Upper lobe of left lung (tissue), 6 donors: ENCODE measurements at regions not wholly inside any gene's neighbourhood (a gene's known extent, or its start where the extent isn't known, plus 50 kb on each side); places are given as distances from the start of the nearest gene placed in this dataset.

ENCODE experiments used
- ATAC-seq, 2 donors: fragments of 200-7000 bp; cut with Tn5 transposase; one replicate each; pipeline ENCODE4 v1.9.1; 2022; ENCODE audit warnings: mild to moderate bottlenecking in 2 of 2, moderate library complexity in 2 of 2; ENCODE audit not compliant: low FRiP score in 2 of 2
- DNase-seq, 2 donors: peaks; one replicate each; pipeline ENCODE4 v3.0.0-alpha.2; 2019 to 2020
- H3K27ac ChIP-seq, 4 donors: fragments of 200-600 bp; sonication (generic); one replicate each; pipeline ENCODE4 v1.5.1; 2016 to 2019
- H3K27me3 ChIP-seq, 4 donors: fragments of 200-600 bp; sonication (generic); one replicate each; pipeline ENCODE4 v1.5.1; 2017 to 2019
- H3K36me3 ChIP-seq, 4 donors: fragments of 200-600 bp; sonication (generic); one replicate each; pipeline ENCODE4 v1.5.1; 2016 to 2019
- H3K4me1 ChIP-seq, 4 donors: fragments of 200-600 bp; sonication (generic); one replicate each; pipeline ENCODE4 v1.5.1; 2018 to 2019
- H3K4me3 ChIP-seq, 4 donors: fragments of 200-600 bp; sonication (generic); one replicate each; pipeline ENCODE4 v1.5.1; 2017 to 2019; ENCODE audit warnings: mild to moderate bottlenecking in 2 of 4, moderate library complexity in 1 of 4
- H3K9me3 ChIP-seq, 4 donors: fragments of 200-600 bp; sonication (generic); one replicate each; pipeline ENCODE4 v1.5.1; 2018 to 2019
- EP300 ChIP-seq, 4 donors: sonication (generic); formaldehyde crosslinking; IDR thresholded peaks; one replicate each; pipeline ENCODE4 v1.5.1; 2017; ENCODE audit warnings: antibody characterized with exemption in 4 of 4, control low read depth in 2 of 4
- POLR2A ChIP-seq, 4 donors: fragments of 450-650 bp; IDR thresholded peaks; one replicate each; pipeline ENCODE4 v1.5.1; 2016 to 2017; ENCODE audit warnings: antibody characterized with exemption in 4 of 4, mild to moderate bottlenecking in 2 of 4
- POLR2AphosphoS5 ChIP-seq, 2 donors: sonication (generic); formaldehyde crosslinking; IDR thresholded peaks; one replicate each; pipeline ENCODE4 v1.5.1; 2017; ENCODE audit warnings: antibody characterized with exemption in 2 of 2
- WGBS, 2 donors: methylation state at CpG; one replicate each; pipeline ENCODE4 v1.1.5; 2017 to 2018; 5-methylcytosine and 5-hydroxymethylcytosine counted together
- TF ChIP-seq, protein P1 (sequence below), 6 experiments: fragments of 450-650 bp in 4 of 6; fragments of 200-600 bp in 2 of 6; sonication (generic) in 2 of 6; IDR thresholded peaks; one replicate each; pipeline ENCODE4 v1.5.1; 2016 to 2019; ENCODE audit warnings: antibody characterized with exemption in 6 of 6
- donor health status: DM: no; HTN: no; CAD: no; lungs with moderate emphysema.
- donor health status: DM: no; HTN: yes; CAD: no; lungs with severe emphysema.

DNA sequence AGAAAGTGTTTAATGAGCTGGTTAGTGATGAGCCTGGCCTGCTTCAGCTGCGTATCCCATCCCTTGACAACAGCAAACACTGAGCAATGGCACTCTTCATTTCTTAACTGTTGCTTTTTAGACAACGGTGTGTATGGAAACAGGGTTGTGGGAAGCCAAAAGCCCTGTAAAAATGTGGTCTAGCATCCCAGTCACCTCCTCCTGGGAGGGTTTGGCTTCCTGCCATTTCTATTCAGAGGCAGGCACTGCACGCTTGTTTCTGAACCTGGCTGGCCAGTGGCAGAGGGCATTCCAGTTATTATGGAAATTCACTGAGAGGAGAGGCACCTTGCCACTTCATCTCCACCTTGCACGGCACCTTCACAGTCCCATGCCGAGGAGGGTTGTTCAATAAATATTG lies 123.0 kb upstream of the ADARB2 start:
- TF ChIP-seq POLR2A (IDR thresholded peaks at IDR 0.05) (no peak), EP300 (IDR thresholded peaks at IDR 0.05) (no peak), POLR2AphosphoS5 (IDR thresholded peaks at IDR 0.05) (no peak)
- TF ChIP-seq, protein P1, sequence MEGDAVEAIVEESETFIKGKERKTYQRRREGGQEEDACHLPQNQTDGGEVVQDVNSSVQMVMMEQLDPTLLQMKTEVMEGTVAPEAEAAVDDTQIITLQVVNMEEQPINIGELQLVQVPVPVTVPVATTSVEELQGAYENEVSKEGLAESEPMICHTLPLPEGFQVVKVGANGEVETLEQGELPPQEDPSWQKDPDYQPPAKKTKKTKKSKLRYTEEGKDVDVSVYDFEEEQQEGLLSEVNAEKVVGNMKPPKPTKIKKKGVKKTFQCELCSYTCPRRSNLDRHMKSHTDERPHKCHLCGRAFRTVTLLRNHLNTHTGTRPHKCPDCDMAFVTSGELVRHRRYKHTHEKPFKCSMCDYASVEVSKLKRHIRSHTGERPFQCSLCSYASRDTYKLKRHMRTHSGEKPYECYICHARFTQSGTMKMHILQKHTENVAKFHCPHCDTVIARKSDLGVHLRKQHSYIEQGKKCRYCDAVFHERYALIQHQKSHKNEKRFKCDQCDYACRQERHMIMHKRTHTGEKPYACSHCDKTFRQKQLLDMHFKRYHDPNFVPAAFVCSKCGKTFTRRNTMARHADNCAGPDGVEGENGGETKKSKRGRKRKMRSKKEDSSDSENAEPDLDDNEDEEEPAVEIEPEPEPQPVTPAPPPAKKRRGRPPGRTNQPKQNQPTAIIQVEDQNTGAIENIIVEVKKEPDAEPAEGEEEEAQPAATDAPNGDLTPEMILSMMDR (IDR thresholded peaks at IDR 0.05), result no peak
- Histone ChIP-seq H3K4me3 (no peak overlapping the region), H3K4me1 (no peaks in the 10 kb centered on the region), H3K9me3 (peaks cover 0 to 4% (median 0%) of the 10 kb centered on the region in 4 donors), H3K36me3 (no peaks in the 10 kb centered on the region), H3K27me3 (no peaks in the 10 kb centered on the region), H3K27ac (no peak overlapping the region)
- no peak for DNase-seq
- 59 to 80% methylated on average over 5 of the region's 5 CpGs for WGBS, 2 donors
- ATAC-seq, result no peak

DNA sequence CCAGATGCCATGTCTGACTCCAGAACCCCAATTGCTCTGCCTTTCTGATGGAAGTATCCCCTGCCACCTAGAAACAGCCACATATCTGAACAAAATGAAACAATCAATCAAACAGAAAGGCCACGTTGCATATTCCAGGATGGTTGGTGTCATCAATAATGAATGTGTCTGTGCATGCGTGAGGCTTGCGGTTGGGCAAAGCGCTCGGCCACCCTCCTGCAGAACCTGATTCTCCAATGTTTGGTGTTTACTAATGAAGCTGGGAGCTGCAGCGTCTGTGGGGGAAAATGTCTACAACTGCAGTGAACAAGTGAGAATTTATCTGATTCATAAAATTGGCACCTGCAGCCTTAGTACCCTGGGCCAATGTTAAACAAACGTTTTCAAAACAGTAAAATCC lies 121.2 kb upstream of the ADARB2 start:
- Histone ChIP-seq H3K27ac (no peak overlapping the region), H3K4me3 (no peak overlapping the region), H3K9me3 (no peaks in the 10 kb centered on the region), H3K27me3 (no peaks in the 10 kb centered on the region), H3K36me3 (no peaks in the 10 kb centered on the region), H3K4me1 (no peaks in the 10 kb centered on the region)
- ATAC-seq (no peak), DNase-seq (no peak)
- TF ChIP-seq POLR2AphosphoS5 (IDR thresholded peaks at IDR 0.05) (no peak), EP300 (IDR thresholded peaks at IDR 0.05) (no peak), POLR2A (IDR thresholded peaks at IDR 0.05) (no peak)
- TF ChIP-seq, protein P1 (IDR thresholded peaks at IDR 0.05), result no peak
- WGBS, 2 donors, result 49 to 57% methylated on average over 7 of the region's 7 CpGs

DNA sequence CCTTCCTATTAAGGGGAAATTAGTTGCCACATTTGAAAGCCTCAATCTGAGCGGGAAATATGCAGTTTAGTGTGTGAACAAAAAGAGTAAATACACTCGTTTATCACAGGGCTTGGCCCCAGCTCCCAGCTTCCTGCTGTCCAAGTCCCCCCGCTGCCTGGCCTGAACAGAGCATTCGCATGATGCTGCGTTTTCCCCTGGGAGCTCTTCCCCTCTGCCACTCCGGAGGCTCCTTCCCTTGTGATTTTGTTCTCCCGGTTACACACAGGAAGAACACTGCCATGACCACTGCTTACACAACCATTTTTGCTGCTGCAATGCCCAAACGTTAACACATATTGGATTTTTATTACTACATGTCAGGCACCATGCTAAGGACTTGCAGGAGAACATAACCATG lies 120.7 kb upstream of the ADARB2 start:
- ATAC-seq (no peak), DNase-seq (no peak)

DNA sequence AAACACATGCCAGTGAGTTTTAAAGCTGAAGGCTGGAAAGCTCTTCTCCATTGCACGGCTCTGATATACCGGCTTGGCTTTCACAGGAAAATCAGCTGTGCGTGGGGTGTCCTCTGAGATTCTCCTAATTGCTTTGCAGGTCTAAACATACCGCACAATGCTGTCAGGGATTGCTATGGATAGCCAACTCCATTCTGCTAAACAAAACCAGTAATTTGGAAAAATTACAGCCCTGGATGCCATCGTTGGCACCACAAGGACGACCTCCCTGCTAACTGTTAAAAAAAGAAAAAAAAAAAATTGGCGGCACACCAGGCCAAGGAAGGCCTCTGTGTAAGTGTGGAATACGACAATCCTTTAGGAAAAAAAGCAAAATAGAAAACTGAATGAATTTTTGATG lies 118.6 kb upstream of the ADARB2 start:
- Histone ChIP-seq H3K4me3 (no peak overlapping the region), H3K9me3 (no peaks in the 10 kb centered on the region), H3K36me3 (no peaks in the 10 kb centered on the region), H3K4me1 (no peaks in the 10 kb centered on the region), H3K27ac (no peak overlapping the region), H3K27me3 (no peaks in the 10 kb centered on the region)
- 78 to 87% methylated on average over 8 of the region's 8 CpGs for WGBS, 2 donors
- no peak for TF ChIP-seq POLR2AphosphoS5 (IDR thresholded peaks at IDR 0.05)
- no peak for TF ChIP-seq POLR2A (IDR thresholded peaks at IDR 0.05)
- TF ChIP-seq, protein P1 (IDR thresholded peaks at IDR 0.05), result no peak
- no peak for ATAC-seq
- DNase-seq, result no peak

More for the DNA sequence above, 120.7 kb upstream of the ADARB2 start:
- no peaks in the 10 kb centered on the region for H3K4me1 ChIP-seq
- H3K27me3 ChIP-seq, result no peaks in the 10 kb centered on the region
- no peak overlapping the region for H3K27ac ChIP-seq
- H3K36me3 ChIP-seq, result no peaks in the 10 kb centered on the region
- no peaks in the 10 kb centered on the region for H3K9me3 ChIP-seq
- H3K4me3 ChIP-seq, result no peak overlapping the region
- TF ChIP-seq EP300 (IDR thresholded peaks at IDR 0.05) (no peak), POLR2A (IDR thresholded peaks at IDR 0.05) (no peak), POLR2AphosphoS5 (IDR thresholded peaks at IDR 0.05) (no peak)
- TF ChIP-seq, protein P1 (IDR thresholded peaks at IDR 0.05), result no peak
- WGBS, 2 donors, result 35 to 38% methylated on average over 8 of the region's 8 CpGs

GRCh38 chr10:1854271-1854670 lies 116.9 kb upstream of the ADARB2 start:
- no peak for ATAC-seq
- TF ChIP-seq POLR2AphosphoS5 (IDR thresholded peaks at IDR 0.05), result no peak
- no peaks in the 10 kb centered on the region for H3K36me3 ChIP-seq
- H3K4me3 ChIP-seq, result no peak overlapping the region
- H3K4me1 ChIP-seq, result no peaks in the 10 kb centered on the region
- H3K27me3 ChIP-seq, result no peaks in the 10 kb centered on the region
- no peaks in the 10 kb centered on the region for H3K9me3 ChIP-seq
- DNase-seq, result no peak
- WGBS, 2 donors, result 85 to 89% methylated on average over 7 of the region's 7 CpGs
- no peak overlapping the region for H3K27ac ChIP-seq
